GM19463 (cell line): ENCODE measurements at regions not wholly inside any gene's neighbourhood (a gene's known extent, or its start where the extent isn't known, plus 50 kb on each side); places are given as distances from the start of the nearest gene placed in this dataset.

Source experiments
- ATAC-seq: cut with Tn5 transposase; IDR thresholded peaks from one replicate; pipeline ENCODE4 v1.9.1; 2021; ENCODE audit warnings: mild to moderate bottlenecking, moderate library complexity; ENCODE audit not compliant: unreplicated experiment

DNA sequence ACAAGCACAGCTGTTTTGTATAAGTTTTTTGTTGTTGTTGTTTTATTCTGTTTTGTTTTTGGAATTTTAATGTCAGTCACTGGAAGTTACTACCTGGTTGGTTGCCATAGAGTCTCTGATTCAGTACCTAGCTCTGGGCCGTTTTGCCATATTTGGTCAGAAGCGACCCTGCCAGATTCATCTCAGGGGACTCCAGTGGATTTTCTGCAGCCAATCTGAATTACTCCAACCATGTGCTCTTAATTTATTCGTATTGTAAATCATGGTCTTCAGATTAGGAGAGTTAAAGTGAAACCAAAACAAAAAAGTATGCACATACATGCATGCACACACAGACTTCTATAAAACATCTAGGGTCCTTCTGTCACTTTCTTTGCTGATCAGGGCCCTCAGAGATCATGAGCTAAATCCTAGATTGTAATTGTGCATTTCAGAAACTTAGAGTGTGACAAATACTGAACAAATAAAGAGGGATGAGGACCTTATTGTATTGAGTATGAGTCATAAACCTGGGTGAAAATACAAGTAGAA, 317.4 kb upstream of the UBE2E3 start:
- no peak for ATAC-seq

GRCh38 chr2:180662521-180662920, 317.9 kb upstream of the UBE2E3 start:
- ATAC-seq: no peak

GRCh38 chr2:180661686-180662030, 318.7 kb upstream of the UBE2E3 start:
- no peak for ATAC-seq

DNA sequence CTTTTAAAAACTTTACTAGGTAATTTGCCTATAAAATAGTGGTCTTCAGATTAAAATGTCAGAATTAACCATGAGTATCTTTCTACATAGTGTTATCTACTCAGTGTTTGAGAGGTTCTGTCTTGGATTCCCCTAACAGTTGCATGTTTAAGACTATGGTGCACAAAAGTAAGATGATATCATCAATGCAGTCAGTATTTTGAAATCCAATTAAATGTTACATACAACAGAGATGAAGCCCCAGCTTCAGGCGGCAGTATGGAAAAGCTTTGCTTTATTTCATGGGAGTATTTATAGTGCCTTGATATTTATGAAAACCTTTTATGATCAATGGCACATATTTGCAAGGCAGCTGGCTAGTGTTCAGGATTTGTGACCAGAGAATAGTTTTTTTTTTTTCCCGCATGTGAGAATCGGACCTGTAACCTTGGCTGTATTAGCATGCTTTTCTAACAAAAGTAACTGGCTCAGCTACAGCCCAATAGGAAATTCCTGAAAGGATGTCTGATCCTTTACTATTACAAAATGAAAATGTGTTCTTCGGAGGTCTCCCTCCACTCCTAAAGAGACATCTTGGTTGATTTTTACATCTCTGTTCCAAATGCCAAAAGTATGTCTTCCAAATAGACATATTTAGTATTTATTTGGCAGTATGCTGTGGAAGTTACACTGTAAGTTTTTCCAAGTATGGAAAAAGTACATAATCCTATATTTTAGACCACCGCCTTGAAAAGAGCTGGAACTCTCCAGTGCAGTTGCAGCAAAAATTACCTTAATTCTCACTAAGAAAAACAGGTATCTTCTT, 319.3 kb upstream of the UBE2E3 start:
- no peak for ATAC-seq

DNA sequence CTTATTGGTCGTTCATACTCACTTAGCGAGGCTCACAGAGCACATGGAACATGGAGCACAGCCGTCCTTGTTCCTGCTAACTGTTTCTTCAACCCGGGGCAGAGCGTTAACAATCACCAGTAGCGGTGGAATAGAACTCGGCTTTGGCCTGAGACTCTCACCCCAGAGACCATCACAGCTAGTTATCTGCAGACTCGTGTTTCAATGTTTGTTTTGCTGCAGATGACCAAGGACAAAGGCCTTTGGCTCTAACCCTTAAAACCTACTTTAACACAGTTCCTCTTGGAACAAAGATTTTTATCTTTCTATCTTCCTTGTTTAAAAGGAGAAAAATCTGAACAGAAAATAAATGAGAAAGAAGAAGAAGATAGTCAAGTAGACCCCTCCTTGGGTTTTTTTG, 320.2 kb upstream of the UBE2E3 start:
- ATAC-seq: no peak

GRCh38 chr2:180657054-180657453, 323.4 kb upstream of the UBE2E3 start:
- ATAC-seq: no peak

DNA sequence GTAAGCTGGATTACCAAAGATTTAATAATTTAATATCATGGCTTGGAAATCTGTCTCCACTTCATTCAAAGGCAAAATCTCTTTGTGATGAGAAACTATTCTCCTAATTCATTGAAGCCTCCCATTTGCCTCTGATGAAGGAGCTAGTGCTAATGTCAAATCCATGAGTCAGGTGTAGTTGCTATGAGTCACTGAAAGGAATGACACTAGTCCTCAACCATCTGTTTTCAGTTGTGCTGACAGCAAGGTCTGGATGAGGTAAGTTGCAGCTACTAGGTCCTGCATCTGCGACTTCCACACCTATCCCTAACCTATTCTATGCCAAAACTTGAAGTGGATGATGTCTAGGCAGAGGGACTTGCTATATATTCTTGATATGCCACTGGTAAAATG, 324.0 kb upstream of the UBE2E3 start:
- no peak for ATAC-seq

DNA sequence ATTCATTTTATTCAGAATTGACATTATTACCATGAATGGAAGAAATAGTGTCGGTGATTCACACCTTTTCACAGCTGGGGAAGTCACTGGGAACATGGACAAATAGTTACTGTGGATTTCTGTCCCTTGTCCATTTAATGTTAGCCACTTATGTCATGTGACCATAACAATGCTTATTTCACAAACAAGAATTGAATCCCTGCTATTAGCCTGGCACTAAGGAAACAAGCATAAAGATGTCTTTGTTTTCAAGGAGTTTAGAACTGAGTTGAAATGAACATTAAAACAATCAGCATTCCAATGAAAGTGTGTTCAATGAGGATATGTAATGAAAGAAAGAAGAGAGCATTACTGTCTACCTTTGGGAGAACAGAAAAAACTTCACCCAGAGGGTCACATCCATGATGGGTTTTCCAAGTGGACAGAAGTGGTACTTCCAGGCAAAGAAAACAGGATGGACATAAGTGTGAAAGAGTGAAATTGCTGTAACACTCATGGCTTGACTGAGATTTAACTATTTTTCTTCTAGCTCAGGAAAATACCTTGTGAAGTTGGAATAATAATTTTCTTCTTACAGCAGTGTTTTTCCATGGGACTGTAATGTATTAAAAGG, 324.5 kb upstream of the UBE2E3 start:
- ATAC-seq: no peak

DNA sequence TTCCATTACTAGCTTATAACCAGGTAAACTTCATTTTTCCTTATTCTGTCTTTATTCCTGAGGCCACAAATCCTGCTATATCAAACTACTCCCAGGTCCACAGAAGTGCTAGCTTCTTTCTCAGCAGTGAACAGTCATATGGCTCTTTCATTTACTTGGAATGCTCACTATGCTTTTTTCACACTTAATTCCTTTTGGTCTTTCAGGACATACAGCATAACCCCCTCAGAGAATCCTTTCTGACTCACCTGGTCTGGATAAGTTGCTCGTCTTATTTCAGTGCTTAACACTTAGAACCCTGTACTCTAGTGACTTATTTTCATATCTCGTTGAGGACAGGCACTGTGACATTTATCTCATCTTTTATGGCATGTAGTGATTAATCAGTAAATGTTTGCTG, 325.0 kb upstream of the UBE2E3 start:
- no peak for ATAC-seq

GRCh38 chr2:180653481-180653880, 326.9 kb upstream of the UBE2E3 start:
- no peak for ATAC-seq

DNA sequence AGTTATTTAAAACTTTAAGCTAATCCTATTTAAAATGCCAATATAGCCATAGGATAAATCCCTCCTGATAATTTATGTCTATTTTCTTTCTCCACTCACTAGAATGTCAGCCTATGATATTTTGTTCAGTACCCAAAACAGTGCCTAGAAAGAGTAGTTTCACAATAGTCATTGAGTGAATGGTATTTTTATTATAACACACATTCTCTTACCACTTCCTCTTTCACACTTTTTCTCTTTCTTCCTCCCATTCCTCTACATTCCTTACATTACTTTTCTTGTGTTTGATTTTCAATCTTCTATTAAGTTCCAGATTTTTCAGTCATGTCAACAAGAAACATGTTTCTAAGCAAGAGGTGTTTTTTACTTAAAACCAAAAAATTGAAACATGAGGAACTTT, 327.6 kb upstream of the UBE2E3 start:
- no peak for ATAC-seq

GRCh38 chr2:180651596-180651995, 328.8 kb upstream of the UBE2E3 start:
- ATAC-seq: no peak

DNA sequence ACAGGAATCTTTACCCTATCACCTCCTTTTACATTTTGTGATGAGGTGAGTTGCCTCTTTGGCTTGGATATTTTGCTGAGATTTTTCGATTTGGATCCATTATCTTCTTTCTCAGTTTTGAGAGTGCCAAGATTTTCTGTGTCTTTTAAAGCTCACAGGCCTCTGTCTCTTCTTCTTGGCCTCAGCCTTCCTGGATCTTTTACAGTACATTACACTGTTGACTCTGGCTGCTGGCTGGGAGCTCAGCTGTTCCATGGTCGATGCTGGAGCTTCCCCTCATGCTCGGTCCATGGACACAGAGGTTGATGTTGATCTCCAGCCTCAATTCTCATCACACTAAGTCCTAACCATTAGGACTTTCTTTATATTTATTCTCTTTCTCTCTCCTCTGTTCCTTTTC, 332.8 kb upstream of the UBE2E3 start:
- no peak for ATAC-seq

- ATAC-seq: no peak
Measured at GRCh38 chr2:180647221-180647620, 333.2 kb upstream of the UBE2E3 start.

DNA sequence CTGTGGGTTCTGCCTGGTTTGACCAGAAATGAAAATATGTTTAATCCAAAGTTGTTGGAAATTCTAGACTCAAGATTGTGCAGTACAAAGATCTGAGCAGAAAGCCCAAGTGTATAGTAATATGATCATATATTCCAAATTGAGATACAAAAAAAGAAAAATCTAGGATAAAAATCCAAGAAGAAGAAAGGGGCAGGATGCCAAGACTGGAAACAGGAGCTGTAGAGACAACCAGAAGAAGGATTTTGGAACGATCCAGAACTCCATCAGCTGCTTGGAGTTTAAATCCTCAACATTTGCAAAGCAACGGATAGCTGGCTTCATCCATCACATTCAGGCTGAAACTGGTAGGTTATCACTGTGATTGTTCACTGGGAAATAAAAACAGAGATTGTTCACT, 333.6 kb upstream of the UBE2E3 start:
- no peak for ATAC-seq

GRCh38 chr2:180644709-180645108, 335.7 kb upstream of the UBE2E3 start:
- ATAC-seq: no peak

- no peak for ATAC-seq
Measured at GRCh38 chr2:180630756-180631155, 349.6 kb upstream of the UBE2E3 start.

GRCh38 chr2:180625006-180625844, 355.2 kb upstream of the UBE2E3 start:
- no peak for ATAC-seq

- no peak for ATAC-seq
Measured at GRCh38 chr2:180621941-180622918, 358.2 kb upstream of the UBE2E3 start.

DNA sequence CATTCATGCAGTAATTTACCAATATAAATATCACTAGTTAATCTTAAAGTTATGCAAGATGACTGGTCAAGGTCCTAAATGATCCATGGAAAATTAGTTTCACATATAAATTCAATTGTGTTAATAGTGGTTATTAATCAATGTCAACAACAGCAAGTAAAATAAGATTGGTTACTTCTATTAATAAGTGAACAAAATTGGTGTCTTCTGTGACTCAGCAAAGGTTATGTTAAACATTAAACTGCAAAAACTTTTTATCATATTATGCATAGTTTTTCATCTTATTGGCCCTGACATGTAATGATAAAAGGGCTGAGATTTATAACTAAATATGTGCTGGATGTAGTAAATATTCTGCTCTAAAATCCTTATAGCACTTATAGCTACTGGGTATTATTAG, 359.0 kb upstream of the UBE2E3 start:
- no peak for ATAC-seq
